Right lobe of liver (tissue), 6 donors: ENCODE measurements at regions not wholly inside any gene's neighbourhood (a gene's known extent, or its start where the extent isn't known, plus 50 kb on each side); places are given as distances from the start of the nearest gene placed in this dataset.

ENCODE experiments used
- ATAC-seq, 4 donors: fragments of 200-7000 bp; cut with Tn5 transposase; one replicate each; pipeline ENCODE4 v1.9.1; 2020; ENCODE audit warnings: mild to moderate bottlenecking in 4 of 4, moderate library complexity in 4 of 4
- DNase-seq, 3 donors: peaks; one replicate each; pipeline ENCODE4 v3.0.0-alpha.2; 2020
- H3K27ac ChIP-seq, 3 donors: fragments of 200-600 bp; one replicate each; pipeline ENCODE4 v1.8.0; 2022
- H3K27me3 ChIP-seq, 2 donors: fragments of 200-600 bp; one replicate each; pipeline ENCODE4 v1.8.0; 2022
- H3K36me3 ChIP-seq, 4 donors: fragments of 200-600 bp; sonication (generic) in 1 of 4; one replicate each; pipeline versions ENCODE4 v1.5.1 to v1.8.0; 2017 to 2022; ENCODE audit warnings: control low read depth in 1 of 4
- H3K4me1 ChIP-seq, 4 donors: fragments of 200-600 bp; sonication (generic) in 1 of 4; one replicate each; pipeline versions ENCODE4 v1.5.1 to v1.8.0; 2017 to 2022; ENCODE audit warnings: control low read depth in 1 of 4
- H3K4me3 ChIP-seq, 3 donors: fragments of 200-600 bp; one replicate each; pipeline ENCODE4 v1.8.0; 2022
- H3K9me3 ChIP-seq, 4 donors: fragments of 200-600 bp; sonication (generic) in 1 of 4; one replicate each; pipeline versions ENCODE4 v1.5.1 to v1.8.0; 2017 to 2022; ENCODE audit warnings: control low read depth in 1 of 4
- CTCF ChIP-seq, 4 donors: fragments of 200-600 bp in 3 of 4; fragments of 450-650 bp in 1 of 4; IDR thresholded peaks; one replicate each; pipeline versions ENCODE4 v1.5.1 to v1.8.0; 2016 to 2022; ENCODE audit warnings: antibody characterized with exemption in 4 of 4, mild to moderate bottlenecking in 2 of 4
- POLR2A ChIP-seq: fragments of 450-650 bp; IDR thresholded peaks from one replicate; pipeline ENCODE4 v1.6.1; 2017; ENCODE audit warnings: antibody characterized with exemption, mild to moderate bottlenecking
- WGBS: methylation state at CpG from one replicate; pipeline ENCODE4 v1.1.6; 2018; ENCODE audit warnings: low coverage, low lambda C conversion rate; ENCODE audit not compliant: insufficient coverage; ENCODE audit errors: missing lambda C conversion rate; 5-methylcytosine and 5-hydroxymethylcytosine counted together
- intact Hi-C, 2 donors: fragments of 100-400 bp; cut with DNase I; formaldehyde crosslinking; loops; one replicate each; pipeline versions ENCODE4 v1.11.2 to v1.14.1; 2022
- donor health status: DM: no; HTN: yes; CAD: no.
- donor health status: DM: no; HTN: no; CAD: no.
- donor health status: DM: no; HTN: no; CAD: no.
- donor health status: DM: no; HTN: yes; CAD: no.
- donor health status: DM: no; HTN: yes; CAD: no.

DNA sequence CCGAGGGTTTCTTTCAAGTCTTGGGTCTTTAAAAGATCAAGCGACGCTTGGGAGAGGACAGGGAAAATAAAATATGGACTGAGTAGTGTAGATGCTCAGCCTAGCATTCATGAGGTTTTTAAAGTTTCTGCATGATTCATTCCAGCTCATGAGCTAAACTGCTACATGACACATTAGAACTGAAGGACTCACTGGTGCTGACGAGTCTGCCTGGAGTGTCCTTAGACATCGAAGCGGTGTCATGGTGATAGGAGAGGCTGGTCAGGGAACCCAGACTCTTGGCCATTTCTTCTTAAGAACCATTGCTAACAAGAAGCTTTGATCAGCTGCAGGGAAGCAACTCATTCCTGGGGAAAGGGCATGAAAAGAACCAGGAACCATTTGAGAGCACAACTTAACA, 158.6 kb downstream of the TRIML1 start:
- H3K4me1 ChIP-seq: no peaks in the 10 kb centered on the region
- TF ChIP-seq CTCF (IDR thresholded peaks at IDR 0.05) (no peak), POLR2A (no peak)

DNA sequence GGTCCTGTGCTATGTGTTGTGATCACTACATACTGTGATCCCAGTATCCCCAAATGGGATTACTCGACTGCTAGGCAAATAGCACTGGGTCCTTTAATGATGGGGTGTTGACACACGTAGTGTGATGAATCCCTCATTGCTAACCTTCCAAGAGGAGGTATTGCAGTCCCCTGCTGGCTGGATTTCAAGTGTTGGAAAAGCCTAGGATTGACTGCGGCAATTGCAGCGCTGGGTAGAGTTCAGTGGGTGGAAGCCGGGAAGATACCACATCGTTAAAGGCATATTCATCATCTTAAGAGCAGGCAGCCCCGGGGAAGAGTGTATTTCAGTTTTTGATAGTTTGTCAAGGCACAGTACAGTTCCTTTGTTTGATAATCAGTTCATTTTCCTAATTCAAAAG, 159.9 kb downstream of the TRIML1 start:
- DNase-seq (no peak), ATAC-seq (no peak)
- intact Hi-C loops: no loop called here
- no peak for TF ChIP-seq CTCF (IDR thresholded peaks at IDR 0.05)
- no peak for TF ChIP-seq POLR2A
- Histone ChIP-seq H3K27me3 (no peaks in the 10 kb centered on the region), H3K4me3 (no peak overlapping the region), H3K4me1 (no peaks in the 10 kb centered on the region), H3K9me3 (no peaks in the 10 kb centered on the region), H3K36me3 (no peaks in the 10 kb centered on the region), H3K27ac (no peak overlapping the region)
- WGBS: 48% methylated on average over 7 of the region's 7 CpGs

More for the DNA sequence above, 158.6 kb downstream of the TRIML1 start:
- DNase-seq (no peak), ATAC-seq (no peak)
- intact Hi-C loops: no loop called here
- H3K27ac ChIP-seq: no peak overlapping the region
- no peaks in the 10 kb centered on the region for H3K27me3 ChIP-seq
- no peaks in the 10 kb centered on the region for H3K9me3 ChIP-seq
- no peak overlapping the region for H3K4me3 ChIP-seq
- no peaks in the 10 kb centered on the region for H3K36me3 ChIP-seq
- 71% methylated on average over 6 of the region's 6 CpGs for WGBS

- Histone ChIP-seq H3K4me1 (no peaks in the 10 kb centered on the region), H3K4me3 (no peak overlapping the region), H3K27ac (no peak overlapping the region), H3K36me3 (no peaks in the 10 kb centered on the region), H3K27me3 (no peaks in the 10 kb centered on the region), H3K9me3 (no peaks in the 10 kb centered on the region)
- DNase-seq (no peak), ATAC-seq (no peak)
- intact Hi-C loops: no loop called here
- WGBS: 42% methylated on average over 3 of the region's 4 CpGs
- TF ChIP-seq POLR2A (no peak), CTCF (IDR thresholded peaks at IDR 0.05) (no peak)
These were observed 161.1 kb downstream of the TRIML1 start for GRCh38 chr4:188300385-188300784.

DNA sequence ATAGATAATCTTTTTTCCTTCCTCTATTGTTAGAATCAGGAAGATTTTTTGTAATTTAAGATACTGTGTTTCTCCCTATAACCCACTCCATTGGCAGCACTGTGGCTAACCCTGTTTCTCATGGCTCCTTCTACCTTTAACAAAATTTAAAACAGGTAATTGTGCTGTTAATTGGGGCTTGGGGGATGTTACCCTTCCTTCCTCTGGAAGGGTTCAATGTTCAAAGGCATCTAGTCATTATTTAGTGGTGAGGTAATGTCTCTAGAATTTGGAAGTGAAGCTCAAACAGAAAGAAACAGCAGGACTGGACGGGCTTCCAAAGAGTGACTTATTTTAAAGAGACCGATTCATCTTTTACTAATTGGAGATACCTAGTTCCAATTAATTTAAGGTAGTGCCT, 166.4 kb downstream of the TRIML1 start:
- DNase-seq: no peak
- intact Hi-C loops: no loop called here
- Histone ChIP-seq H3K9me3 (no peaks in the 10 kb centered on the region), H3K4me3 (no peak overlapping the region), H3K27ac (no peak overlapping the region), H3K27me3 (no peaks in the 10 kb centered on the region), H3K4me1 (no peaks in the 10 kb centered on the region), H3K36me3 (no peaks in the 10 kb centered on the region)
- WGBS: 49% methylated on average over 2 of the region's 2 CpGs
- no peak for TF ChIP-seq POLR2A
- no peak for TF ChIP-seq CTCF (IDR thresholded peaks at IDR 0.05)
- no peak for ATAC-seq

GRCh38 chr4:188307591-188307990, 168.3 kb downstream of the TRIML1 start:
- 56% methylated on average over 4 of the region's 4 CpGs for WGBS
- ATAC-seq: no peak

More at GRCh38 chr4:188307591-188307990, 168.3 kb downstream of the TRIML1 start:
- no peaks in the 10 kb centered on the region for H3K36me3 ChIP-seq
- H3K4me1 ChIP-seq: no peaks in the 10 kb centered on the region
- TF ChIP-seq CTCF (IDR thresholded peaks at IDR 0.05) (no peak), POLR2A (no peak)
- DNase-seq: no peak
- no peaks in the 10 kb centered on the region for H3K9me3 ChIP-seq
- H3K4me3 ChIP-seq: no peak overlapping the region
- intact Hi-C loops: no loop called here
- no peaks in the 10 kb centered on the region for H3K27me3 ChIP-seq
- no peak overlapping the region for H3K27ac ChIP-seq
